NCI-H1092 (cell line): ENCODE measurements at regions not wholly inside any gene's neighbourhood (a gene's known extent, or its start where the extent isn't known, plus 50 kb on each side); places are given as distances from the start of the nearest gene placed in this dataset.

ENCODE experiments used
- DNase-seq: peaks from one replicate; lab custom pipeline; 2025; lab: John Stamatoyannopoulos, UW

GRCh38 chr11:23947883-23948282, 549.0 kb upstream of the LUZP2 start:
- DNase-seq = no peak

DNA sequence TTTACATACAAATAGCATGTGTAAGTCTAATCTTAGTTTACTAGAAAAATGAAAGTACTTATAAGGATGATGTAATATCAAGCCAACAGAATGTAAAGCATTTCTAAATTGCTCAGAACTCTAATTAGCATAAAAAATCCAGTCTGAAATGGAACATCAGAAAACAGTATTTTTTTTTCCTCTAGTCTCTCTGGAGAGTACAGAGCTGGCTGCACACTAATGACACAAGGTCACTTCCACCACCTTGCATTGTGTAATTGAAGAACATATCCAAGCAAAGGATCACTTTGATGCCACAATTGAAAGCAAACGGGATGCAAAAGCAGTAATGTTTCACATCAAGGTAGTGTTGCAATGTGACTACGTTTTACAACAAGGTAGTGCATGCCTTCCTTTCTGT, 548.0 kb upstream of the LUZP2 start:
- no peak for DNase-seq

- no peak for DNase-seq
Observed at GRCh38 chr11:23953951-23954710, 542.7 kb upstream of the LUZP2 start.

DNA sequence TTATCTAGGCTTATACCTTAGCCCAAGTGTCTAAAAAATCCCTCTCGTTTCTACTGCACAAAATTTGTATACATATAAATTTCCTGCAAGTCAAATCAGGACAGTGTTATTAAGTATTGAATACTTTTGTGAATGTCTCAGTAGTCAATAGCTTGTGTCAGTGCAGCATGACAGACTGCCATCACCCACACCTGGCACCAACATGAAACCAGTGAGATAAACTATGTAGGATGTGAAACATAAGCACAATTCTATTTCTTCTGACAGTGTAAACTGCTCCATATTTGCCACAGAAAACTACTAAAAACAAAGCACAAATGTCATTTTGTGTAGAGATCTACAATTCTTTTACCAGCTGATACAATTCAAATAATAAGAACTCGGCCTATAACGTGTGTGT, 542.1 kb upstream of the LUZP2 start:
- no peak for DNase-seq

DNA sequence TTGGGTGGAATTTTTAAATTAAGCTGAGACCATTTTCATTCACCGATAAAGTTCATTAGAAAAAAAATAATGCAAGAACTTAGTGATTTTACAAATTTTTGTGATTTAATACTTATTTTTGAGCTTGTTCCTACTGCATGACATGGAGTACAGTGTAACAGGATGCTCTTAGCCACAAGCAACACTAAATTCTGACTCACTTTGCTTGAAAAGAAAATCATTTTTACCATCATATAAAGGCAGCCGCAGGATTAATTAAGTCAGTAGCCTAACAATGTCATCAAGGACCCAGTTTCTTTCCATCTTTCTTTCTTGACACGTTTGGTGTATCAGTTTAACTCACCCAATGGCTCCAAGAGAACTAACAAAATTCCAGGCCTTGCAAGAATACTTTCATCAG, 540.3 kb upstream of the LUZP2 start:
- DNase-seq = no peak

DNA sequence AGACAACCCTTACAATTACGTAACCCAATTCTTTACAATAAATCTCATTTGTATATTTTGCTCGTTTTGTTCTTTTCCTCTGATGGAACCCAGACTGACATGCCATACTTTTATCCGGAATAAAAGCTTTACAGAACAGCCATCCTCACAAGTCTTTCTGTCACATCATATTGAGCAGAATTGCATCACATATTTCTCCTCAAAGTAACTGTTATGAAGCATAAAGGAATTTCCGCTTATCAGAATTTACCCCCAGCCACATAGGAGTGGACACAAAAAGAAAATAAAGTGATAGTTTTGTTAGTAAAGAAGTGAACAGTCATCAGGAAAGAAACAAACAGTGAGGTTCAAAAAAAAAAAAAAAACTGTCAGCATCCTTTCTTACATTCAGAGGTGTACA, 539.5 kb upstream of the LUZP2 start:
- no peak for DNase-seq

DNA sequence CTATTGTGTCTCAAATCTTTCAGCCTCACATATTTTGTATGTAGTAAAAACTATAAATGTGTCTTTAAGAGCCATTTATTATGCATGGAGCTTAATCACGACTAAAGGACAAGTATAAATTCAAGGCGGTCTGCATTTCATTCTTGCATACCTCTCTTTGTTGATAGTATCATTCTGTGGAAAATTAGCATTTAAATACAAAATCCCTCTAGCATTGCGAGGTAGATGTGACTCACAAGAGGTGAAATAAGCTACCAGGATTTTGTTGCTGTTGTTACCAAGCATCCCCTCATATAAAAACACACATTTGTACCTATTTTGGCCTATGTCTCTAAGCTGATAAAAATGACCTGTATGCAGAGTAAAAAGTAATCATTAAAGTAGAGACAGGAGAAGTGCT, 537.4 kb upstream of the LUZP2 start:
- no peak for DNase-seq

DNA sequence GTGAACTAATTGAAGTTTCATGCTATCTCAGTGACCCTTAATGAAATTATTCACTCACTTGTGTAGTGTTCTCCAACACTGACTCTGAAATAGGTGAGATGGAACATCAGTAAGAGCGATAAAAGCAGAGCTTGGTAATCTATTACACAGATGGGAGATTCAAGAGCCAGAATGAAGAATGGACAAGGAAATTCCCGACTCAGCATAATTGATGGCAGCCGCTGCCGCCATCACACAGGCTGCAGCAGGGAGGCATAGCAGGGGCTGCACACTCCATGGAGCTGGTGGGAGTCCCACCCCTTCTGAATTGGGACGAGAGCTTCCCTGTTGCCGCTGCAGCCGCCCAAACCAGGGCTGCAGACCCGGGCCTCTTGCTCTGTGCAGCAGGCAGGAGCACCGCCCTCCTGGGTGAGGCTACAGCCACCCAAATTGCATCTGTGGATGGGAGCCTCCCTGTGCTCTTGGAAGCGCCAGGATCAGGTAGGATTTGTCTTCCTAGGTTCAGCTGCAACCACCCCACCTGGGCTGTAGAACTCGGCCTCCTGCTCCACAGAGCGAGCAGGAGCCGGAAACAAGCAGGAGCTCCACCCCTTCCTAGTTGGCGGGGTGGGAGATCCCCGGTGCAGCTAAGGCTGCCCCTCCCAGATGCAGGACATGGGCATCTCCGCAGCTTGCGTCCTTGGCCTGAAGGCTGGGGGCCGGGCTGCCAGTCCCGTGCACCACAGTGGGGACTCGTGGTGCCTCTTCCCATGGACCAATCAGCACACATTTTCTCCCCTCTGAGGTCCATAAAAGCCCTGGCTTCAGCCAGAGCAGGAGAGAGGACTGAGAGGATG, 535.1 kb upstream of the LUZP2 start:
- DNase-seq = no peak

GRCh38 chr11:23973244-23973643, 523.6 kb upstream of the LUZP2 start:
- DNase-seq = no peak

DNA sequence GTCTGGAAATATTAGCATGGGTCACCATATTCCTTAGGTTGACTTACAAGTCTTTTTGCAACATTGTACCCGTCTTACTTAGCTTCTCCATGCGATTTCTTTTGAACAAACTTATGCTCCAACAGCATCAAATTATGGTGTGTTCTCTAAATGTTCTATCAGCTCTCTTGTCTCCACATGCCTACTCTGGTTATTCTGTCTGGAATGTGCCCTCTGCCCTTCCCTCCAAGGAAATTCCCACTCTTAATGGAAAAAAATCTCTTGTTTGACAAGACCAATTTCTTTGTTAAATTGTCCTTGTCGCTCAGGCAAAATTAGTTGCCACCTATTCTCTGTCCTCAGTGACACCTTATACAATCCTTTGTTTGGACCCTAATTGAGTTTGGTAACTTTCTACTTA, 522.8 kb upstream of the LUZP2 start:
- no peak for DNase-seq

DNA sequence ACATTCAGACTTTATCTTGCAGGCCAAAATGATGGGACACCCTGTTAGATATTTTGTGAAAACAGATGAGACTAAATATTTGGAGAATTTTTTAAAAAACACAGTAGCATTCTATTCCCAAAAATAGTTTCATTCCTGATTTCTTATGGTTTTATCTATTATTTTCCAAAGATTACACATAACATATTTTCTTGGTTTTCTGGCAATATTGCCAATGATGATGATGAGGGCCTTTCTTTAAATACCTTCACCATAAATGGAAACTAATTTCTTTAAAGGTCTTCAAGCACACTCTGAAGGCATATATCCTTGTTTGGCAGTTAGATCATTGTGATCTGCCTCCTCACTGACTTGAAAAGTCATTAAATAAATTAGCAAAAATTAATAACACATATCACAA, 522.3 kb upstream of the LUZP2 start:
- no peak for DNase-seq

GRCh38 chr11:23976426-23976825, 520.4 kb upstream of the LUZP2 start:
- no peak for DNase-seq

DNA sequence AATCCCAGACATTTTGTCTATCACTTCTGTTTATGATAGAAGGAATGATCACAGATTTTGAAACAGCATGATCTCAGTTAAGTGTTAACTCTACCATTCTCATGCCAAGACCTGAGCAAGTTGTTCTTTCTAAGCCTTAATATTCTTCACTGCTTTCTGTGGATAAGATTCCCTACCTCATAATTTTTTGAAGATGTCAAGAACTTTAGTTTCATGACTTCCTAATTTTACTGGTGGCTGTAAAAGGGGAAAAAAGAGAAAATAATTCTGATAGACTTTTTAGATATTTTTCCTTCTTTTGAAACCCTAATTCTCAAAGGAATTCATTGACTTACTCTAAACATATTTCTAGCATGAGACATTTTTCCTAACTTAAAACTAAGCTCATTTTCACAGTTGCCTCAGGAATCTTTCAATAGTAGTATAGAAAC, 520.0 kb upstream of the LUZP2 start:
- no peak for DNase-seq

GRCh38 chr11:23988381-23989006, 508.4 kb upstream of the LUZP2 start:
- DNase-seq = no peak

DNA sequence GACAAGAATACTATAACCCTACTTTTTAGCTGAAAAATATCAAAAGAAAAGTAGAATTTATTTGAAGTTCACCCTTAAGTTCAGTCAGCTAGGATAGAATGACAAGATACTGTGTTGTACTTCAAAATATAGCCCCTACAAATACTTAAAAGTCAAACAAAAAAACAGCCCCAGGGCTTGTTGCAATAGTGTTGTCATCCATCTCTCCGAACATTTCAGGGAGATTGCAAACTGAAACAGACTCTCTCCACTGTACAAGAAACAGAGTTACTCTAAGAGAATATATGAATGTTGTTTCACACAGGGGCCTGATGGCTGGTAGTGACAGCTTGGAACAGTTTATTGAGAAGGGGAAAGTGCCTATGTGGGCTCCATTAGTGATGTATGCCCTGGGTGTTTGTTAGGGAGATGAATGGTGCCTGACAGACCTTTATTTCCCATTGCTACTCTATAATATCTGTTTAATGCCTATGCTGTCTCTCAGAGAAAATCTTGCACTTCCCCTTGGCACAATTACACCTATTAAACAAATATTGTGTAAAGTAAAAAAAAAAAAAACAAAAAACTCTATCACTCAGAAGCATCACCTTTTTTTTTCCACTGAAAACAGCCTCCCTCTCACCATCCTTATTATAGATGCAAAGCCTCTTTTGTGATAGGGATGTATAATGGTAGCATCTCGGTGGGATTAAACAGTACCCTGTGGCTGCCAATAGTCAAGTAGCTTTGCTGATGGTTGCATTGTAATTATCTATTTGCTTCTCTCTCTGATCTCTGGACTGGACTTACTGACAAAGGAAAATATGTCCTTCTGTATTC, 506.3 kb upstream of the LUZP2 start:
- no peak for DNase-seq

DNA sequence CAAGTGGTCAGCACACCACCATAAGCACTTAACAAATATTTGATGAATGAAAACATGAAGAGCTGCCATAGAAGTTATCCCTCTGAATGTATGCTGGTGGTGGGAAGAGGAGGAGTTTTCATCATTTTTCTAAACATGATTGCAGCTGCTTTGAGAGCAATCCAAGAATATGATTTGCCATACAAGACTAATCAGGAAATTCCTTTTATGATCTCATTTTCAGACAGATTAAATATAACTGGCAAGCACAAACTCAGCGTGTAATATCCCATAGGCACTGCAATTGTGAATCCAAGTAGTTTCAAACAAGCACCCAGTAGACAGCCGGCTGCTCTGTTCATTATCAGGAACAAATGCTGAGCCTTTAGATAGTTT, 505.7 kb upstream of the LUZP2 start:
- DNase-seq = no peak

GRCh38 chr11:23995891-23996290, 501.0 kb upstream of the LUZP2 start:
- no peak for DNase-seq

GRCh38 chr11:23997356-23997755, 499.5 kb upstream of the LUZP2 start:
- no peak for DNase-seq

DNA sequence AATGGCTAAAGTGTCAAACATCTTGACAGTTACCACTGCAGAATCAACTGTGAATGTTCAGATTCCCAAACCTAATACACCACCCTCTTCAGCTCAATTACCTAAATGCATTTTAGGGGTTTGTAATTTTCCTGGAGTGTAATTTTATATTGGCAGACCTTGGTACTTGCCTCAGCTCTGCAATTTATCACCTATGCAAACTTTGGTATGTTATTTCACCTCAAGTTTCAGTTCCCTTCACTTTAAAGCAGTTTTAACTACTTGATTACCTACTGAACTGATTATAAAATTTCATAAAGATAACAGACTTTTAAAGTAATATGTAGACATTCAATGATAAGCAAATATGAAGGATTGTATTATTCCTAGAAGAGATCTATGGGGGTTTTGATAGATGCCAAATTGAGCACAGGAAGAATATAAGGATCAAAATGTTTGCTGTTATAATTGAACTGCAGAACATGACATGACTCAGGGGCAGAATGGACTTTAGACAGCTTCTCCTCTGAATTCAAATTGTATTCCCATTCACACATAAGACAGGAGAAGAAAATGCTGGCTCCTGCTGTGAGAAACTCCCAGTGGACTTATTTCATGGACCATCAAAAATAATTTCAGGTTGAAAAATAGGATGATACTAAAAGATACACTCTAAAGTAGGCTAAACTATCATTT, 491.5 kb upstream of the LUZP2 start:
- DNase-seq = no peak

DNA sequence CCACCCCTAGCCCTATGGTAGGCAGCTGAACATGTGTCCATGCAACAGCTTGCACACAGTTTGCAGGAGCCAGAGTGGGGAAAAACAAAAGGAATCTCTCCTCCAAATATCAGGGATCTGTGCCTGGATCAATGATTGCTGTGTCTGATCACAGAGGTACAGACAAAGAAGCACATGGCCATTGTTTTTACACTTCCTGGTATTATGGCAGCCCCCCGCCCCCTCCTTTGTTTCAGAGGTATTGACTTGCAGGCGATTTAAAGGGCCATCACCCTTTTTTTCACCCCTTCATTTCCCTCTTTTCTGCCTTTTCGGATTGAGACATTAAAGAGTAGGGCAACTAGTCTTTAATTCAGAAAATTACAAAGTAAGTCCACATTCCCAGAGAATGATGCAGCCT, 453.0 kb upstream of the LUZP2 start:
- no peak for DNase-seq

GRCh38 chr11:24046731-24047130, 450.1 kb upstream of the LUZP2 start:
- no peak for DNase-seq

DNA sequence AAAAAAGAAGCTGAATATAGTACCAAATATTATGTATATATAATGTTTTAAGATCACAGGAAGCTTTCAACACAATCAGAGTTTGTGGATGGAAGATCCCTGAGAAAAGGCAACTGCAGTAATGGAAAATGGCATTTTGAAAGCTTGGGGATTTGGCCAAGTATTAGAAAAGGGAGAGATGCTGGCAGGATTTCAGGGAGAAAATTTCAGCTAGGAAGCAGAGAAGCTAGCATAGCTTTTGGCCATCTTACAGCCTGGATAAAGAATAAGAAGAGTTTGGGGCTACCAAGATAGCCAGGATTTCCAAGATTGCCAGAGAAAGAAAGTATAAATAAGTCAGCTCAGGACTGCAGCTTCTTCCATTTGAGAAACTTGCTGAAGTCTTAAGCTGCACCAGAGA, 440.8 kb upstream of the LUZP2 start:
- no peak for DNase-seq
